SU-DHL-6 (cell line): ENCODE measurements at regions not wholly inside any gene's neighbourhood (a gene's known extent, or its start where the extent isn't known, plus 50 kb on each side); places are given as distances from the start of the nearest gene placed in this dataset.

Experiments
- EZH2phosphoT487 ChIP-seq: fragments of 200-600 bp; sonication (generic), shearing (Covaris generic); conservative IDR thresholded peaks from 2 replicates; pipeline ENCODE4 v1.6.1; 2018; ENCODE audit warnings: mild to moderate bottlenecking, antibody characterized with exemption, low read length, moderate library complexity, mixed read lengths
- TF ChIP-seq, protein P1 (sequence below): fragments of 200-600 bp; sonication (generic); IDR thresholded peaks from one replicate; pipeline ENCODE4 v1.5.1; 2017; ENCODE audit warnings: antibody characterized with exemption, mild to moderate bottlenecking, low read length, moderate library complexity; ENCODE audit not compliant: insufficient read depth, poor library complexity, severe bottlenecking

DNA sequence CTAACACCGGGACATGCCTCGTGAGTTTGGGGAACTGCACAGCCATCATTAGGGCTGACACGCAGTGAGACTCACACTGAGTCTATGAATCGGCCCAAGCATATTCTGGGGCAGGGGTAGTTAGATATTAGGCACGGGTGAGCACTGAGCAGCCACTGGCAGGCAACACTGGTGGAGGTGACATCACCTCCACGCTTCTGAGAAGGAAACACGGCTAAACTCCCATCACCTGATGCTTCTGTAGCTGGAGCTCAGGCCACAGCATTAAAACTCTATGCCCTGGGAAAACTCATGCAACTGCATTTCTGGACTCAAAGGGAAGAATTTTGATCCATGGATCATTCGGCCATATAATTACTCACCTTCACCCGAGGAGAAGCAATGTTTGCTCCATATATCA is 100.8 kb upstream of the OTUD4 start:
- TF ChIP-seq, protein P1, sequence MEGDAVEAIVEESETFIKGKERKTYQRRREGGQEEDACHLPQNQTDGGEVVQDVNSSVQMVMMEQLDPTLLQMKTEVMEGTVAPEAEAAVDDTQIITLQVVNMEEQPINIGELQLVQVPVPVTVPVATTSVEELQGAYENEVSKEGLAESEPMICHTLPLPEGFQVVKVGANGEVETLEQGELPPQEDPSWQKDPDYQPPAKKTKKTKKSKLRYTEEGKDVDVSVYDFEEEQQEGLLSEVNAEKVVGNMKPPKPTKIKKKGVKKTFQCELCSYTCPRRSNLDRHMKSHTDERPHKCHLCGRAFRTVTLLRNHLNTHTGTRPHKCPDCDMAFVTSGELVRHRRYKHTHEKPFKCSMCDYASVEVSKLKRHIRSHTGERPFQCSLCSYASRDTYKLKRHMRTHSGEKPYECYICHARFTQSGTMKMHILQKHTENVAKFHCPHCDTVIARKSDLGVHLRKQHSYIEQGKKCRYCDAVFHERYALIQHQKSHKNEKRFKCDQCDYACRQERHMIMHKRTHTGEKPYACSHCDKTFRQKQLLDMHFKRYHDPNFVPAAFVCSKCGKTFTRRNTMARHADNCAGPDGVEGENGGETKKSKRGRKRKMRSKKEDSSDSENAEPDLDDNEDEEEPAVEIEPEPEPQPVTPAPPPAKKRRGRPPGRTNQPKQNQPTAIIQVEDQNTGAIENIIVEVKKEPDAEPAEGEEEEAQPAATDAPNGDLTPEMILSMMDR, result no peak
- TF ChIP-seq EZH2phosphoT487, result no peak
